ENCODE measurements at regions not wholly inside any gene's neighbourhood (a gene's known extent, or its start where the extent isn't known, plus 50 kb on each side); places are given as distances from the start of the nearest gene placed in this dataset.
A peak's percentile ranks its signal among the peaks of the same experiment; 100 is the strongest.

GRCh38 chr13:50167224-50167947 lies 152.1 kb downstream of the KCNRG start:
- Histone ChIP-seq H3K56ac (ENCODE audit: low read length) (no peak overlapping the region), H3K23ac (ENCODE audit: low read length) (no peak overlapping the region), H3K4ac (ENCODE audit: low read depth, low read length) (no peak overlapping the region), H3K4me2 (ENCODE audit: low read length) (no peak overlapping the region), H2BK120ac (ENCODE audit: low read depth, low read length) (no peak overlapping the region), H4K8ac (ENCODE audit: low read depth, low read length) (no peak overlapping the region), H4K5ac (ENCODE audit: low read length) (no peak overlapping the region), H3K79me1 (ENCODE audit: low read length) (no peaks in the 10 kb centered on the region), H3K4me1 (ENCODE audit: control insufficient read depth, low read depth, low read length) (no peaks in the 10 kb centered on the region), H3K36me3 (ENCODE audit: control insufficient read depth, insufficient read depth, low read length) (no peaks in the 10 kb centered on the region), H2BK15ac (replicated peaks; ENCODE audit: low read depth) (no peak overlapping the region), H2BK5ac (ENCODE audit: low read length) (no peak overlapping the region), H3K9ac (ENCODE audit: low read length) (no peak overlapping the region), H3K18ac (ENCODE audit: low read length) (no peak overlapping the region), H3K4me3 (ENCODE audit: low read length) (no peak overlapping the region), H3K27ac (ENCODE audit: low read depth, low read length) (no peak overlapping the region), H3K27me3 (ENCODE audit: insufficient read depth, low read length, poor library complexity) (no peaks in the 10 kb centered on the region), H2AK5ac (ENCODE audit: low read length) (no peak overlapping the region), H3K79me2 (ENCODE audit: control insufficient read depth, insufficient read depth, low read length) (no peaks in the 10 kb centered on the region)
- DNase-seq = no peak
- WGBS (ENCODE audit: extremely low coverage, insufficient coverage, low lambda C conversion rate) = no CpG with 5 or more reads among the region's 2 CpGs

DNA sequence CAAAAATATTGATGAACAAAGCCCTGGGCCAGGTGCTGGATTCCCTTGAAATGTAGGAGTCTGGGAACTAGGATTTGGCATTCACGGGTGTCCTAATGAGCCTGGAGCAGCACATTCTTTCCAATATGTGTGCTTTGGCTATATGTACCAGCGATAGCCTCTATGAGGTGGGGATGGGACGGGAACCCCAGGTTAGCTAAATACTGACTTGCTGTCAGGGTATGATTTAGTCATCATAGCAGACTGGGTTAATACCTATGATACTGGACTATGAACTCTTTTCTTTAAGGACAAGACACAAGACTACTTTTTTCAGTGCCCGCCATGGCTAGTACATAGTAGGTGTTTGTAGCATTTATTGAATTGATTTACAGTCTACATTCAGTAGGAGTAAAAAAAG lies 152.7 kb downstream of the KCNRG start:
- Histone ChIP-seq H3K27ac (ENCODE audit: low read depth, low read length) (no peak overlapping the region), H3K9ac (ENCODE audit: low read length) (no peak overlapping the region), H3K27me3 (ENCODE audit: insufficient read depth, low read length, poor library complexity) (no peaks in the 10 kb centered on the region), H2BK120ac (ENCODE audit: low read depth, low read length) (no peak overlapping the region), H3K79me2 (ENCODE audit: control insufficient read depth, insufficient read depth, low read length) (no peaks in the 10 kb centered on the region), H2BK15ac (replicated peaks; ENCODE audit: low read depth) (no peak overlapping the region), H3K4me1 (ENCODE audit: control insufficient read depth, low read depth, low read length) (no peaks in the 10 kb centered on the region), H3K4me2 (ENCODE audit: low read length) (no peak overlapping the region), H2BK5ac (ENCODE audit: low read length) (no peak overlapping the region), H3K4me3 (ENCODE audit: low read length) (no peak overlapping the region), H3K79me1 (ENCODE audit: low read length) (no peaks in the 10 kb centered on the region), H3K56ac (ENCODE audit: low read length) (no peak overlapping the region), H3K36me3 (ENCODE audit: control insufficient read depth, insufficient read depth, low read length) (no peaks in the 10 kb centered on the region), H2AK5ac (ENCODE audit: low read length) (no peak overlapping the region), H3K18ac (ENCODE audit: low read length) (no peak overlapping the region), H4K5ac (ENCODE audit: low read length) (no peak overlapping the region), H3K4ac (ENCODE audit: low read depth, low read length) (no peak overlapping the region), H4K8ac (ENCODE audit: low read depth, low read length) (no peak overlapping the region), H3K23ac (ENCODE audit: low read length) (no peak overlapping the region)
- WGBS (ENCODE audit: extremely low coverage, insufficient coverage, low lambda C conversion rate) = no CpG with 5 or more reads among the region's 4 CpGs
- no peak for DNase-seq

DNA sequence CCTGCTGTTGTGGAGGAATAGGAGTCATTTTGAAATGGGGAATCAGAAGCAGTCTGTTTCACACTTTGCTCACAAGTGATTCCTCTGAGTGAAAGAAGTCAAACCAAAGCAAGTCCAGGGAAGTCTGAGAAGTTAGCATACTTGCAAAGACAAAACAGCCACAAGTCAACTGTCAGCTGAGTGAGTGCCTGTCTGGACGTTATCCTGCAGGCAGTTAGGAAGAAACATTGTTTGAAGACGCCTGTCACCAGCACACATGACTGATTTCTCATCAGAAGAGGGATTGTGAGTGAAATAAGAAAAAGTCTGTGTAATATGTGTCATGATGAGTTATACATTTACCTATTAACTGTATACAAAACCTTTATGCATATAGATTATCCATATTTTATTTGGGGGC lies 153.5 kb downstream of the KCNRG start:
- H4K5ac ChIP-seq (ENCODE audit: low read length) = no peak overlapping the region
- WGBS (ENCODE audit: extremely low coverage, insufficient coverage, low lambda C conversion rate) = no CpG with 5 or more reads among the region's 2 CpGs
- no peak overlapping the region for H3K4ac ChIP-seq (ENCODE audit: low read depth, low read length)
- no peak overlapping the region for H2BK5ac ChIP-seq (ENCODE audit: low read length)
- no peak overlapping the region for H3K9ac ChIP-seq (ENCODE audit: low read length)
- H3K18ac ChIP-seq (ENCODE audit: low read length) = no peak overlapping the region
- H3K27me3 ChIP-seq (ENCODE audit: insufficient read depth, low read length, poor library complexity) = no peaks in the 10 kb centered on the region
- no peaks in the 10 kb centered on the region for H3K36me3 ChIP-seq (ENCODE audit: control insufficient read depth, insufficient read depth, low read length)
- H3K23ac ChIP-seq (ENCODE audit: low read length) = no peak overlapping the region
- no peaks in the 10 kb centered on the region for H3K79me1 ChIP-seq (ENCODE audit: low read length)
- no peaks in the 10 kb centered on the region for H3K4me1 ChIP-seq (ENCODE audit: control insufficient read depth, low read depth, low read length)
- H2AK5ac ChIP-seq (ENCODE audit: low read length) = no peak overlapping the region
- H2BK120ac ChIP-seq (ENCODE audit: low read depth, low read length) = no peak overlapping the region
- H3K56ac ChIP-seq (ENCODE audit: low read length) = no peak overlapping the region
- no peak overlapping the region for H2BK15ac ChIP-seq (replicated peaks; ENCODE audit: low read depth)
- no peak overlapping the region for H4K8ac ChIP-seq (ENCODE audit: low read depth, low read length)
- no peak for DNase-seq
- H3K4me3 ChIP-seq (ENCODE audit: low read length) = no peak overlapping the region
- H3K4me2 ChIP-seq (ENCODE audit: low read length) = no peak overlapping the region
- H3K79me2 ChIP-seq (ENCODE audit: control insufficient read depth, insufficient read depth, low read length) = no peaks in the 10 kb centered on the region
- H3K27ac ChIP-seq (ENCODE audit: low read depth, low read length) = no peak overlapping the region

DNA sequence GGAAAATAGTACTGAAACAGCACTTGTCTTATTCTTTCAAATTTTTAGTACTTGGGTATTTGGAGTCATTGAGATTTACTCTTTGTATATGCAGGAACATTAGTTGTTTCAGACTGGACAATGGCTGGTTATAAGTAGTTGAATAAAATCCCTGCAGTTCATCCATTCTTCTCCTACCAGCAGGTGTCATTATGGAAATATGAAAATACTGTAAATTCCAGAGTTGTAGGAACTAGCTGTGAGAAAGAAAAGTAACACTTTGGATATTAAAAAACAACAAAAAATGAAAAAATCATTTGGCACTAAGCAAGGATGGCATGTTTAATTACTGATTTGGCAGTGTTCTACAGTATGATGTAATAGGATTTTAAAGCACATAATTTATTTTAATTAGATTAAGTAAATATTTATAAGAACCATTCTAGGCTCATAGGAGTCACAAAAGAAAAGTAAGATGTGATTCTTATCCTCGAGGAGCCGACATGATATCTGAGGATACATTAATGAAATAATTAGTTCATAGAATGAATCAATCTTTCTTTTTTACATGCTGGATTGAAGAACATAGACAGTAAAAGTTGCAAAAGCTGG lies 155.3 kb downstream of the KCNRG start:
- Histone ChIP-seq H2BK15ac (replicated peaks; ENCODE audit: low read depth) (no peak overlapping the region), H3K18ac (ENCODE audit: low read length) (no peak overlapping the region), H2AK5ac (ENCODE audit: low read length) (no peak overlapping the region), H3K27ac (ENCODE audit: low read depth, low read length) (no peak overlapping the region), H4K5ac (ENCODE audit: low read length) (no peak overlapping the region), H3K27me3 (ENCODE audit: insufficient read depth, low read length, poor library complexity) (no peaks in the 10 kb centered on the region), H3K9ac (ENCODE audit: low read length) (no peak overlapping the region), H3K79me2 (ENCODE audit: control insufficient read depth, insufficient read depth, low read length) (no peaks in the 10 kb centered on the region), H3K4me2 (ENCODE audit: low read length) (no peak overlapping the region), H3K36me3 (ENCODE audit: control insufficient read depth, insufficient read depth, low read length) (no peaks in the 10 kb centered on the region), H3K4me1 (ENCODE audit: control insufficient read depth, low read depth, low read length) (no peaks in the 10 kb centered on the region), H2BK120ac (ENCODE audit: low read depth, low read length) (no peak overlapping the region), H4K8ac (ENCODE audit: low read depth, low read length) (no peak overlapping the region), H3K4me3 (ENCODE audit: low read length) (no peak overlapping the region), H3K23ac (ENCODE audit: low read length) (no peak overlapping the region), H3K56ac (ENCODE audit: low read length) (no peak overlapping the region), H3K4ac (ENCODE audit: low read depth, low read length) (no peak overlapping the region), H2BK5ac (ENCODE audit: low read length) (no peak overlapping the region), H3K79me1 (ENCODE audit: low read length) (no peaks in the 10 kb centered on the region)
- DNase-seq = no peak
- no CpG with 5 or more reads among the region's 2 CpGs for WGBS (ENCODE audit: extremely low coverage, insufficient coverage, low lambda C conversion rate)

- WGBS (ENCODE audit: extremely low coverage, insufficient coverage, low lambda C conversion rate) = no CpG with 5 or more reads among the region's 15 CpGs
Measured at GRCh38 chr13:50171590-50172282, 156.5 kb downstream of the KCNRG start.

More at GRCh38 chr13:50171590-50172282, 156.5 kb downstream of the KCNRG start:
- no peak overlapping the region for H3K56ac ChIP-seq (ENCODE audit: low read length)
- H3K36me3 ChIP-seq (ENCODE audit: control insufficient read depth, insufficient read depth, low read length) = no peaks in the 10 kb centered on the region
- H3K79me2 ChIP-seq (ENCODE audit: control insufficient read depth, insufficient read depth, low read length) = no peaks in the 10 kb centered on the region
- H4K5ac ChIP-seq (ENCODE audit: low read length) = no peak overlapping the region
- no peaks in the 10 kb centered on the region for H3K79me1 ChIP-seq (ENCODE audit: low read length)
- H2BK120ac ChIP-seq (ENCODE audit: low read depth, low read length) = no peak overlapping the region
- no peaks in the 10 kb centered on the region for H3K4me1 ChIP-seq (ENCODE audit: control insufficient read depth, low read depth, low read length)
- no peak overlapping the region for H2BK15ac ChIP-seq (replicated peaks; ENCODE audit: low read depth)
- no peak overlapping the region for H3K4ac ChIP-seq (ENCODE audit: low read depth, low read length)
- H3K18ac ChIP-seq (ENCODE audit: low read length) = no peak overlapping the region
- H3K4me3 ChIP-seq (ENCODE audit: low read length) = no peak overlapping the region
- H3K27ac ChIP-seq (ENCODE audit: low read depth, low read length) = no peak overlapping the region
- H2AK5ac ChIP-seq (ENCODE audit: low read length) = no peak overlapping the region
- no peak overlapping the region for H4K8ac ChIP-seq (ENCODE audit: low read depth, low read length)
- H3K27me3 ChIP-seq (ENCODE audit: insufficient read depth, low read length, poor library complexity) = no peaks in the 10 kb centered on the region
- DNase-seq = peak; percentile 44
- no peak overlapping the region for H2BK5ac ChIP-seq (ENCODE audit: low read length)
- no peak overlapping the region for H3K9ac ChIP-seq (ENCODE audit: low read length)
- H3K23ac ChIP-seq (ENCODE audit: low read length) = no peak overlapping the region
- no peak overlapping the region for H3K4me2 ChIP-seq (ENCODE audit: low read length)
